ENCODE measurements at regions not wholly inside any gene's neighbourhood (a gene's known extent, or its start where the extent isn't known, plus 50 kb on each side); places are given as distances from the start of the nearest gene placed in this dataset.

- Histone ChIP-seq H3K4me2 (no peak overlapping the region), H4K20me1 (ENCODE audit: insufficient read depth) (no peaks in the 10 kb centered on the region), H3K27ac (no peak overlapping the region), H3K9ac (no peak overlapping the region), H3K27me3 (ENCODE audit: insufficient read depth, low read depth) (no peaks in the 10 kb centered on the region), H2AFZ (ENCODE audit: low read depth) (no peak overlapping the region), H3K4me1 (ENCODE audit: low read depth, poor library complexity, severe bottlenecking) (no peaks in the 10 kb centered on the region), H3K36me3 (ENCODE audit: insufficient read depth) (no peaks in the 10 kb centered on the region), H3K79me2 (ENCODE audit: insufficient read depth, low read depth) (no peaks in the 10 kb centered on the region), H3K4me3 (IDR thresholded peaks at IDR 0.05; ENCODE audit: insufficient read depth, low read depth, low read length) (no peak overlapping the region)
- TF ChIP-seq CTCF (conservative IDR thresholded peaks at IDR 0.05; ENCODE audit: low read depth, low read length), result no peak
Observed at GRCh38 chr11:110778343-110778742, 66.1 kb upstream of the ARHGAP20 start.

GRCh38 chr11:110777775-110778174, 65.5 kb upstream of the ARHGAP20 start:
- no peaks in the 10 kb centered on the region for H3K79me2 ChIP-seq (ENCODE audit: insufficient read depth, low read depth)
- no peaks in the 10 kb centered on the region for H3K36me3 ChIP-seq (ENCODE audit: insufficient read depth)
- no peak overlapping the region for H3K27ac ChIP-seq
- no peak for TF ChIP-seq CTCF (conservative IDR thresholded peaks at IDR 0.05; ENCODE audit: low read depth, low read length)
- H2AFZ ChIP-seq (ENCODE audit: low read depth), result no peak overlapping the region
- H3K4me1 ChIP-seq (ENCODE audit: low read depth, poor library complexity, severe bottlenecking), result no peaks in the 10 kb centered on the region
- no peaks in the 10 kb centered on the region for H4K20me1 ChIP-seq (ENCODE audit: insufficient read depth)
- no peak overlapping the region for H3K4me2 ChIP-seq
- no peak overlapping the region for H3K9ac ChIP-seq
- H3K27me3 ChIP-seq (ENCODE audit: insufficient read depth, low read depth), result no peaks in the 10 kb centered on the region
- H3K4me3 ChIP-seq (IDR thresholded peaks at IDR 0.05; ENCODE audit: insufficient read depth, low read depth, low read length), result no peak overlapping the region

GRCh38 chr11:110776081-110776480, 63.8 kb upstream of the ARHGAP20 start:
- Histone ChIP-seq H3K27me3 (ENCODE audit: insufficient read depth, low read depth) (no peaks in the 10 kb centered on the region), H3K36me3 (ENCODE audit: insufficient read depth) (no peaks in the 10 kb centered on the region), H3K4me1 (ENCODE audit: low read depth, poor library complexity, severe bottlenecking) (no peaks in the 10 kb centered on the region), H3K4me2 (no peak overlapping the region), H3K79me2 (ENCODE audit: insufficient read depth, low read depth) (no peaks in the 10 kb centered on the region), H3K9ac (no peak overlapping the region), H3K4me3 (IDR thresholded peaks at IDR 0.05; ENCODE audit: insufficient read depth, low read depth, low read length) (no peak overlapping the region), H4K20me1 (ENCODE audit: insufficient read depth) (no peaks in the 10 kb centered on the region), H3K27ac (no peak overlapping the region), H2AFZ (ENCODE audit: low read depth) (no peak overlapping the region)
- no peak for TF ChIP-seq CTCF (conservative IDR thresholded peaks at IDR 0.05; ENCODE audit: low read depth, low read length)

GRCh38 chr11:110774138-110775014, 62.1 kb upstream of the ARHGAP20 start:
- no peak overlapping the region for H3K4me2 ChIP-seq
- no peaks in the 10 kb centered on the region for H3K36me3 ChIP-seq (ENCODE audit: insufficient read depth)
- H3K4me3 ChIP-seq (IDR thresholded peaks at IDR 0.05; ENCODE audit: insufficient read depth, low read depth, low read length), result no peak overlapping the region
- H3K9ac ChIP-seq, result no peak overlapping the region
- no peak overlapping the region for H3K27ac ChIP-seq
- H4K20me1 ChIP-seq (ENCODE audit: insufficient read depth), result no peaks in the 10 kb centered on the region
- no peaks in the 10 kb centered on the region for H3K79me2 ChIP-seq (ENCODE audit: insufficient read depth, low read depth)
- H2AFZ ChIP-seq (ENCODE audit: low read depth), result no peak overlapping the region
- H3K4me1 ChIP-seq (ENCODE audit: low read depth, poor library complexity, severe bottlenecking), result no peaks in the 10 kb centered on the region
- no peak for TF ChIP-seq CTCF (conservative IDR thresholded peaks at IDR 0.05; ENCODE audit: low read depth, low read length)
- H3K27me3 ChIP-seq (ENCODE audit: insufficient read depth, low read depth), result no peaks in the 10 kb centered on the region
